ENCODE measurements at regions not wholly inside any gene's neighbourhood (a gene's known extent, or its start where the extent isn't known, plus 50 kb on each side); places are given as distances from the start of the nearest gene placed in this dataset.
A peak's percentile ranks its signal among the peaks of the same experiment; 100 is the strongest.

DNA sequence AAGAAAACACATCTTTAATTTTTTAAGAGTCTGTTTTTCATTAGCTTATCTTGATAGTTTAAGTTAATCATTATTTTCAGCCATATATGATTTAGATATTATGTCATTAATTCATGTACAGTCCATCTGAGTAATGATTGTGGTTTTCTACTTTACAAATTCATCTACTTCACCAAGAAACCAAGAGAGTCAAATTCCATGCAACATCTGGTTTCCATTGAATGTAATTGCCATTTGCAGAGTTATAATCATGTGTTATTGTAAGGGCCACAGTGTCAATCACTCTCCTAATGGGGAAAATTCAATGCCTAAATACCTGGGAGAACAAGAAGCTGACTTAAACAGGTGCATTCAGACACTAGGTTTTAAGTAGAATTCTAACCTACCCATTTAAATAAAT is 217.2 kb upstream of the OSR1 start:
- no peak for ATAC-seq (ENCODE audit: low FRiP score in 2 of 2)
- Histone ChIP-seq H3K4me3 (no peak overlapping the region), H3K27ac (no peak overlapping the region), H3K9me3 (no peaks in the 10 kb centered on the region), H3K27me3 (no peaks in the 10 kb centered on the region), H3K36me3 (no peaks in the 10 kb centered on the region), H3K4me1 (peaks cover 0 to 14% (median 3%) of the 10 kb centered on the region in 4 donors)
- DNase-seq = no peak
- TF ChIP-seq POLR2A (IDR thresholded peaks at IDR 0.05) (no peak), POLR2AphosphoS5 (IDR thresholded peaks at IDR 0.05) (no peak), EP300 (IDR thresholded peaks at IDR 0.05) (no peak), CTCF (IDR thresholded peaks at IDR 0.05) (no peak)

- DNase-seq = no peak
- no peaks in the 10 kb centered on the region for H3K9me3 ChIP-seq
- WGBS, 2 donors = 40 to 46% methylated on average over 5 of the region's 5 CpGs
- H3K27me3 ChIP-seq = no peaks in the 10 kb centered on the region
- H3K27ac ChIP-seq = no peak overlapping the region
- H3K4me1 ChIP-seq = peaks cover 0 to 9% (median 3%) of the 10 kb centered on the region in 4 donors
- ATAC-seq (ENCODE audit: low FRiP score in 2 of 2) = peak in 1 of 2 donors; percentile 70
- no peaks in the 10 kb centered on the region for H3K36me3 ChIP-seq
- no peak overlapping the region for H3K4me3 ChIP-seq
- TF ChIP-seq CTCF (IDR thresholded peaks at IDR 0.05) (no peak), POLR2A (IDR thresholded peaks at IDR 0.05) (no peak), EP300 (IDR thresholded peaks at IDR 0.05) (no peak), POLR2AphosphoS5 (IDR thresholded peaks at IDR 0.05) (no peak)
Measured at GRCh38 chr2:19574778-19575260, 216.4 kb upstream of the OSR1 start.

DNA sequence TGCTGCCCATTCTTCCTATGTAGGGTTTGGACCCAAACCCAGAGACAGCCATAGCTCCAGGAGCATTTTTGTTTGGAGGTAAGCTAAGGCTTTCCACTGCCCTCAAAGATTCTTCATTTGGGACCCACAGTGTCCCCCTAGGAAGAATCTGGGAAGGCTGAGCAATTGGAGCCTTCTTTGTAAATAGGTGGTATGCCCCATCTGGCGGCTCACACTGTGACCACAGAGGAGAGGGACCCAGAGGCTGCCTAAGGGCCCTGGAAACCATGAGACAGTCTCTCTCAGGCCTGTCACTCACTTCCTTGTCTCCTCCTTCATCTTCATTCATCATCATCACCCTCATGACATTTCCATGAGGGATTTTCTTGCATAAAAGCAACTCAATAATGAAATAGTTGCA is 215.4 kb upstream of the OSR1 start:
- DNase-seq = no peak
- no peak for ATAC-seq (ENCODE audit: low FRiP score in 2 of 2)
- Histone ChIP-seq H3K9me3 (no peaks in the 10 kb centered on the region), H3K27ac (no peak overlapping the region), H3K4me3 (no peak overlapping the region), H3K36me3 (no peaks in the 10 kb centered on the region), H3K27me3 (no peaks in the 10 kb centered on the region), H3K4me1 (peaks cover 0 to 16% (median 3%) of the 10 kb centered on the region in 4 donors)
- WGBS, 2 donors = 88 to 100% methylated on average over 1 of the region's 1 CpG
- TF ChIP-seq EP300 (IDR thresholded peaks at IDR 0.05) (no peak), CTCF (IDR thresholded peaks at IDR 0.05) (no peak), POLR2AphosphoS5 (IDR thresholded peaks at IDR 0.05) (no peak), POLR2A (IDR thresholded peaks at IDR 0.05) (no peak)

- no peak overlapping the region for H3K4me3 ChIP-seq
- TF ChIP-seq POLR2AphosphoS5 (IDR thresholded peaks at IDR 0.05) = no peak
- TF ChIP-seq POLR2A (IDR thresholded peaks at IDR 0.05) = no peak
- TF ChIP-seq CTCF (IDR thresholded peaks at IDR 0.05) = no peak
- no peak for TF ChIP-seq EP300 (IDR thresholded peaks at IDR 0.05)
- WGBS, 2 donors = 72 to 77% methylated on average over 4 of the region's 4 CpGs
- DNase-seq = no peak
- H3K4me1 ChIP-seq = peaks cover 0 to 16% (median 3%) of the 10 kb centered on the region in 4 donors
- H3K27me3 ChIP-seq = no peaks in the 10 kb centered on the region
- no peak for ATAC-seq (ENCODE audit: low FRiP score in 2 of 2)
- no peaks in the 10 kb centered on the region for H3K9me3 ChIP-seq
- no peaks in the 10 kb centered on the region for H3K36me3 ChIP-seq
- no peak overlapping the region for H3K27ac ChIP-seq
Measured at GRCh38 chr2:19571773-19572172, 213.3 kb upstream of the OSR1 start.

DNA sequence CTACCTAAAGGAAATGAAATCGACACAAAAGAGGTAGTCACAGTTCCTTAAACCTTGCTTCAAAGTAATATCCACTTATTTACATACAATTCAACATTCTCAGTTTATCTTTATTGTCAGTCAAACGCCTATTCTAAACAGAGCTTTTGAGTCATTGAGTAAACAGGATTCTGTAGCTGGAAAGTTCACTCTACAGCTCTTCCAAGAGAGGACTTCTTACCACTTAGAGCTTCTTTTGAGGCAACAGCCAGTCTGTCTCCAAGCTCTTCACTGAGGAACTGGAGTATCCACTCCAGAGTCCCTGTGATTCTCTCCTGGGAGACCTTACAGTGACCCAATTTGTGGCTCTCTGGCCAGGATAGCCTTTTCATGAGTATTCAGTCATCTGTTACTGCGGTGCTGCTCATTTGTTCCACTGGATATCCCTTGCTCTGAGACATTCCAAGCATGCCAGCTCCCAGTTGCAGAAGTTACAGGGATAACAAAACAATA is 210.9 kb upstream of the OSR1 start:
- ATAC-seq (ENCODE audit: low FRiP score in 2 of 2) = no peak

More for the DNA sequence above, 210.9 kb upstream of the OSR1 start:
- H3K4me3 ChIP-seq = no peak overlapping the region
- no peaks in the 10 kb centered on the region for H3K9me3 ChIP-seq
- DNase-seq = no peak
- no peaks in the 10 kb centered on the region for H3K27me3 ChIP-seq
- TF ChIP-seq POLR2AphosphoS5 (IDR thresholded peaks at IDR 0.05) (no peak), POLR2A (IDR thresholded peaks at IDR 0.05) (no peak), CTCF (IDR thresholded peaks at IDR 0.05) (no peak), EP300 (IDR thresholded peaks at IDR 0.05) (no peak)
- H3K27ac ChIP-seq = no peak overlapping the region
- 24 to 30% methylated on average over 3 of the region's 3 CpGs for WGBS, 2 donors
- no peaks in the 10 kb centered on the region for H3K36me3 ChIP-seq
- peaks cover 0 to 13% (median 0%) of the 10 kb centered on the region in 4 donors for H3K4me1 ChIP-seq

Measured in upper lobe of left lung (tissue), 6 donors.